ENCODE measurements at regions not wholly inside any gene's neighbourhood (a gene's known extent, or its start where the extent isn't known, plus 50 kb on each side); places are given as distances from the start of the nearest gene placed in this dataset.

GRCh38 chr12:128190614-128191013 lies 76.4 kb upstream of the TMEM132C start:
- DNase-seq: no peak

- no peak for DNase-seq
These were observed 75.6 kb upstream of the TMEM132C start for GRCh38 chr12:128191380-128191779.

- DNase-seq: no peak
These were observed 62.3 kb upstream of the TMEM132C start for GRCh38 chr12:128204711-128205110.

DNA sequence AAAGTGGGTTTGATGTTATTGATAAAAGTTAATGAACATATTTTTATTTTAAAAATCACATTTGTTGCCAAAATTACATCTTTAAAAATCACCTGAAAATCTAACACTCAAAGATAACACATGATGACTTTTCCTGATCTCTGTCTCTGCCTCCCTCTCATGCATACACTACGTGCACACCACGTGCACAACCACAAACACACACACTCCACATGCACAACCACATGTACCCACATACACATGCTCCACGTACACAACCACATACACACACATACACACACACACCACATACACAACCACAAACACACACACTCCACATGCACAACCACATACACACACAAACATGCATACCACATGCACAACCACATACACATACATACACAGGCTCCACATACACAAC lies 61.8 kb upstream of the TMEM132C start:
- DNase-seq: no peak

DNA sequence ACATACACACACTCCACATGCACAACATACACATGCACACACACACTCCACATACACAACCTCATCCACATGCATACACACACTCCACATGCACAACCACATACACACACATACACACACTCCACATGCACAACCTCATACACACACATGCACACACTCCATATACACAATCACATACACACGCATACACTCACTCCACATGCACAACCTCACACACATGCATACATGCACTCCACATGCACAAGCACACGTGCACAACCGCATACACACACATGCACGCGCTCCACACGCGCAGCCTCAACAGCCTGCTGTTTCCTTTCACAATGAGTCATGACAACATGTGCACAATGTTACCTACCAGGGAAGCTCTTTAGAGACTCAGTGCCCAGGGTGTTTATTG lies 61.2 kb upstream of the TMEM132C start:
- no peak for DNase-seq
